ENCODE measurements at regions not wholly inside any gene's neighbourhood (a gene's known extent, or its start where the extent isn't known, plus 50 kb on each side); places are given as distances from the start of the nearest gene placed in this dataset.

DNA sequence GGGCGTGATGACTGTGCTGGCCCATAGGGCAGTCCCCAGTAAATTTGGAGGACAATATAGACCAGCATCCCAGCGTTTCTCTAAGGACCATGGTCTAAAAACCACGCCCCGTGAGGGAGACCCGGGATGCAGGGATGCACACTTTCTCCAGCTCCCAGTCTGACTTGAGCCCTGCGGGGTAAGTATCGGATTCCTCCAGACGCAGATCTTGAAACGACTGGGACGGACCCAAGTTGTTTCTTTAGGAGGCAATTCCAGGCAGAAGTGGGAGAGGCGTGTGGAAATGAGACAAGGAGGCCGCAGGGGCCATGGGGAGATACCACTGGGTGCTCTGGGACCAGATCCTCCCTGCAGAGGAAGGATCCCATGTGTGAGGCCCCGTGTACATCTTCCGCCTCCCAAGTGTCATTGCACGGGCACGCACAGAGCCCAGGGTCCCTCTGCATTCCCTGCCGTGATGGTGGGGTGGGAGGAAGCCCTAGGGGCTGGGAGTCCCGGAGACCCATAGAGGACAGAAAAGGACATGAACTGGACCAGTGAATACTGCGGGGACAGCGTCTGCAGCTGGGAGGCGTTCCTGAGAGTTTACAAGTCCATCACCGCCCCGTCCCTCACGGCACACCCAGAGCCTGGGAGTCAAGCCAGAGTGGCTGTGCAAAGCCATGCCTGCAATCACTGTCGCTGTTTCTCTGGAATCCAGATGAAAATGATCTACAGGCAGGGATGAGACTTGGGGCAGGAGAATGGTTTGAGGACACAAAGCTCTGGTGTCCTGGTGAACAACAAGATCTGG, 522.9 kb downstream of the CDH26 start:
- Histone ChIP-seq H3K27ac (no peak overlapping the region), H3K4me3 (no peak overlapping the region)

DNA sequence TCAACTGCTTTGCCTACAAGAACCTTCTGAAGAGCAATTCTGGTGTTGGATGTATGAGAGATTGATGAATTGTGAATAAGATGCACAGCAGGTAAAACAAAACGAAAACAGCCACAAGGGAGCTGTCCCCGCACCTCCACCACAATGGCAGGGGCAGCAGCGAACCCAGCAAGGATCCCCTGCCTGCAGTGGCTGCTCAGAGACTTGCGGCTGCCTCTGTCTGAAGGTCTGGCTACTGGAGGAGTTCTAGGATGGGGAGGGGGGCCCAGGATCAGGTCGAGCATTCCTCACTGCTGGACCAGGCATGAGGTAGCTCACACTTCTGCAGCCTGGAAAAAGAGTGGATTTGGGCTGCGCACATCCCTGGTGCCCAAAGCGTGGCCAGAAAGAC, 523.5 kb downstream of the CDH26 start:
- Histone ChIP-seq H3K4me3 (no peak overlapping the region), H3K27ac (no peak overlapping the region)

DNA sequence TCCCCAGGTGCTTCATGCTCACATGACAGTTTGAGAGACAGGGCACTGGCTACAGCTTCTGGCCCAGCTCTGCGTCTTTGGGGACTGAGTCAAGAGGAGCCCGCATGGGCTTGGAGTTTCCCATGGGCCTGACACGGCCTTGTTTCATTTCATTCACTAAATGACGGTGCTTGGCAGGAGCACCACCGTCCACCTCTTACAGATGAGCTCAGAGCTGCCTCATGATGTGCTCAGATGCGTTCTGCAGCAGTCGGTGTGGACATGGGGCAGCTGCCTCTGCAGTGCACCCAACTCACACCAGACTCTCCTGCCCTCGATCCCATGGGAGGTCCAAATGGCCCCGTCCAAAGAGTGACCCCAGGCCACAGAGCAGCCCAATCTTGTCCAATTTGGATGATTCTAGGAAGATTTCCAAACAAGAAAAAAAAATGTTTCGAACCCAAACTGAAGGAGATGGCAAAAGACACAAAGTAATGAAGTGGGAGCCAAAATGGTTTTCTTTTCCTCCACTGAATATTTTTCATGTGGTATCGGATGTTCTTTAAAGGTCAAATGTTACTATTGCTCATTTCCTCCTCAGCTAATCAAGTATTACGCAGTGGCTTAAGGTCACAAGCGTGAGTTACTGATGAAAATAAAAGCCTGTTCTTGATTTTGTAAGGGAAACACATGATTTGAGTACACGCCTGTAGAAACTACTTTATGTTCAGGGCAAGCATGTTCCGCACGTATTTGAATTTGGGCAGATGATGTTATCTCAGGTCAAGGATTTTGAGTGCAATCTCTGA, 524.2 kb downstream of the CDH26 start:
- Histone ChIP-seq H3K4me3 (no peak overlapping the region), H3K27ac (no peak overlapping the region)

DNA sequence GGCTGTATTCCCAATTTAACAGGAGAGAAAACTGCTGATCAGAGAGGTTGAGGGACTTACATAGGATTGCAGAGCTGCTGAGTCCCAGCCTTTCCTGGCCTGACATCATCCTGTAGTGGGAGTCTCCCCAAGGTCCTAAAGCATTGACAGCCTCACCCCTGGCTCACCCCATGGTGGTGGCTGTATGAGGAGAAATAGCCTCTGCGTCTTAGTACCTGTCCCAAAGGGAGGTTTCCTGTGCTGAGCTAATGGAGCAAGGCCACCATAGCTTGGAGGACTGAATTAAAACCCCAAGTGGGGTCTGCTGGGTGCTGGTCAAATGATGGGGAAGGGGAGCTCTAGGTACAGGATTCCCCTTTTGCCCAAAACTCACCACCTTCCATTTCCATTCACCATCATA, 525.1 kb downstream of the CDH26 start:
- no peak overlapping the region for H3K27ac ChIP-seq
- H3K4me3 ChIP-seq, result no peak overlapping the region

DNA sequence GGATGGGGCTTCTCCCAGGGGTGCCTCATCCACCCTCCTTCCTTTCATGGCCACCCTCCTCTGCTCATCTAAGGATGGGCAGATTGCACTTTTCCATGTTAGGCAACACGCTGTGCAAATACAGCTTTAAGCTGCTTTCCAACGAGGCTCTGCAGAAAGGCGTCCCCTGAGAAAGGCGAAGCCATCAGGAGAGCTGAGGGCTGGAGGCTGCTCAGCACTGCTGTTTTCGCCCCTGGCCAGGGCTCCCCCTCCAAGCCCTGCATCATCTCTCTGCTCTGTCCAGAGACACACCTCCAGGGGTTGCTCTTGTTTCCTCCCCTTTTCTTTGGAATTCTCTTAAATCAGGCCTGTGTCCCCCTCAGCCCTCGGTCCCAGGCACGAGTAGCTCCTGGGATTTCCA, 526.1 kb downstream of the CDH26 start:
- H3K27ac ChIP-seq, result no peak overlapping the region

DNA sequence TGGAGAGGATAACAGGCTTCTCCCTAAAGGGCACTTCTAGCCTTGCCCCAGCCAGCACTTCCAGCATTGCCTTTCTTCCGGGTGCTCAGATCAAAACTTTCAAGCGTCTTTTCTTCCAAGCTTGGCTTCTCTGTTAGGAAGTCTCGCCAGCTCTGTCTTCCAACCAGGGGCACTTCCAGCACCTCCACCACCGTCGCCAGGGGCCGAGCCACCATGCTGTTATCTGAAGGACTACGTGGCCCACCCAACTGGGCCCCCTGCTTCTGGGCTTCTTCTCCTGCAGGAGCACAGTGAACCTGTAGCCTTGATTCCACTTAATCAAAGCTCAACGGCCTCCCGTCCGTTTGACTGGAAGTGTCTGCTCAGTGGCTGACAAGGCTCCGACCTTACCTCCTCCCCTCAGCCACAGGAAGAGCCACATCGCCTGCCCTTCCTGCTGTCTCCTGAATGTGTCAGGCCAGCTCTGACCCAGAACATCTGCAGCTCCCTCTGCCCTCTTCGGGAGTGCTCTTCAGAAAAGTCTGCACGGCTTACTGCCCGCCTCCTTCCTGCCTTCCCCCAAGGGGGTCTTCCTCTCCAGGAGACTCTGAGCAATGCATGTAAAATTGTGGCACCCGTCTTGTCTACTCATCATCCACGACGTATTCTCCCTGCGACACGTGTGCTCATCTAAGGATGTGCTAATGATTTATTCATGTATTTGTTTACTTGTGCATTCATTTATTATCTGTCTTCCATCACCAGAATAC, 527.0 kb downstream of the CDH26 start:
- no peak overlapping the region for H3K4me3 ChIP-seq
- H3K27ac ChIP-seq, result no peak overlapping the region

More for the DNA sequence above, 526.1 kb downstream of the CDH26 start:
- no peak overlapping the region for H3K4me3 ChIP-seq

GRCh38 chr20:60486315-60486714, 528.1 kb downstream of the CDH26 start:
- Histone ChIP-seq H3K4me3 (no peak overlapping the region), H3K27ac (no peak overlapping the region)

GRCh38 chr20:60486937-60487336, 528.7 kb downstream of the CDH26 start:
- Histone ChIP-seq H3K4me3 (no peak overlapping the region), H3K27ac (no peak overlapping the region)

DNA sequence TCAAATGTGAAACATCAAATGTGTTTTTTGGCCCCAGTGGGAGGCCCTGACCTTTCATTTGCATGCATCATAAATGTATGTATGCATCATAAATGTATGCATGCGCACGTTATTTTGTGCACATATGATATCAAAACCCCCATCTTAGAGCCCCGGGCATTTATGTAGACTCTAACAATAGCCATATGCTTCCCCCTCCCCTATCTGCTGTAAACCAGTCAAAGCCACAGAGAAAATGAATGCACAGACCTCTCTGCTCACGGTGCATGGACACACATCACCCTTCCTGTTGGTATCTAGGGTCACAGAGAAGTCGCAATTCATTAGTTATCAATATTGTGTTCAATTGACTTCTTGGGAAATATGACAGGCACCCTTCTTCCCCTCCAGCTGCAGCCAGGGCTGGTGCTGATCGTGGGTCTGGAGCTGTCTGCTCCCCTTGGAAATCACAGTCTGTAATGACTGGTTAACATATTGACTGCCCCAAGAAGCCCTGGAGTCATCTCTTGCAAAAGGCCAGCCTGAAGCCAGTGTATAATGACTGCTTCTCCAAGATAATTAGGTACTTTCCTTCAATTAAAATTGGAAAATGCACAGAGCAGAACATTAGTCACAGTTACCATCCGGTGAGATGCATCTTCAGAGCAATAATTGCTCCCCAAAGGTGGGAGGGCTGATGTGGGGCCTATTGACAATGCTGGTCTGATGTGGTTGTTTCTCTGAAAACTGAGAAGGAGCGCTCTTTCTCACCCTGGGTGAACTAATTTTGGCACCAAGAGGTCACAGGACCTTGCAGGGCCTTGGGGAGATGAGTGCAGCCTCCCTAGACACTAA, 532.2 kb downstream of the CDH26 start:
- no peak overlapping the region for H3K27ac ChIP-seq
- H3K4me3 ChIP-seq, result no peak overlapping the region

DNA sequence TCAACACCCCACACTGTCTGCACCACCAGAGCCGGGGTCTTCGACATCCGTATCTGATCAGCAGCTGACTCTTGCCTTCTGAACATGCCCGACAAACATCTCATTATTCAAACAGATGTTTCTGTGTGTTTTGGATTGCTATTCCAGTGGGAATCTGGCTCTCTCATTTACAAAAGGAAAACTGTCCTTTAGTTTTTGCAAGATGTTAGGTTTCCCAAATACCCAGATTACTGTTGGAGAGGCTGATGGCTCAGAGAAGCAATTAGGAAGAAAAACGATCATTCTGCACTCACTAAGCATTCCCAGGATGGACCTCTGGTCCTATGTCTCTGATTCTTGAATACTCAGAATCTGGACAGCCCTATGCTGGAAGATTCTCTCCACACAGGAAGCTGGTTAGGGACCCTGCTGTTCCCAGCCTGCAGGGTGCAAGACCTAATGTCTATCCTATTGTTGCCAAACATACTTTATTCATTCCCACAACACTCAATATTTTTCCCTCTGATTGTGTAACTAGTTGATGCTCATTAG, 532.9 kb downstream of the CDH26 start:
- Histone ChIP-seq H3K4me3 (no peak overlapping the region), H3K27ac (no peak overlapping the region)

DNA sequence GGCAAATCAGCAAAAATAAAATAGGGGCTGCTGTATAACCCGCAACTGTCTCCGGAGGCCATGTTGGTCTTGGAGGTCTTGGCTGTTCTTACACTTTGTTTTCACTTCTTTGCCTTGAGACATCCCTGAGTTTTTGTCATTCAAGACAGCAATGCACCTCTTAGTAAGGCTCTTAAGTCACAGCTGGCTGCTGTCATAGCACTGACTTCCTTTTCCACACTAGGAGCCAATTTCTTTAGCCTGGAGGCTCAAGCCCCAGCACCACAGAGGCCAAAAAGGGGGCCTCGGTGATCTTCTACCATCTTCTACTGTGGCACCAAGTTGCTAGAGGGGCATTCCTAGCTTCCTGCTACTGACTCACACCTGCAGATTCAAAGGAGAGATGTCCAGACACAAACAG, 536.3 kb downstream of the CDH26 start:
- H3K4me3 ChIP-seq, result no peak overlapping the region
- no peak overlapping the region for H3K27ac ChIP-seq

- no peak overlapping the region for H3K4me3 ChIP-seq
These were observed 539.2 kb downstream of the CDH26 start for GRCh38 chr20:60497298-60498035.

DNA sequence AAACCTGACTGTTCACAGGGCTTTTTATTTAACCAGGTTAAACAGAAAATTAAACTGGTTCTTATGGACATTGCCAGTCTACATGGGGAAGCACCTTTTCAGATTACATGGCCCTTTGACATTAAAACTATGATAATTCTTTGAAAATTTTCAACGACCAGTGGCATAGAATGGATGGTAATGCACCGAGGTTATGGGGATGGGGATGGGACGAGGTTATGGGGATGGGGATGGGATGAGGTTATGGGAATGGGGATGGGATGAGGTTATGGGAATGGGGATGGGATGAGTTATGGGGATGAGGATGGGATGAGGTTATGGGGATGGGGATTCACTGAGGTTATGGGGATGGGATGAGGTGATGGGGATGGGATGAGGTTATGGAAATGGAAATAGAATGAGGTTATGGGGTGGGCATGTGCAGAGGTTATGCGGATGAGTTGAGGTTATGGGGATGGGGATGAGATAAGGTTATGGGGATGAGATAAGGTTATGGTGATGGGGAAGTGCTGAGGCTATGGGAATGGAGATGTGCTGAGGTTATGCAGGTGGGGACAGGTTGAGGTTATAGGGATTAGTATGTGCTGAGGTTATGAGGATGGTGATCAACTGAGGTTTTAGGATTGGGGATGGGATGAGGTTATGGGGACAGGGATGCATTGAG, 541.9 kb downstream of the CDH26 start:
- no peak overlapping the region for H3K27ac ChIP-seq

More at GRCh38 chr20:60497298-60498035, 539.2 kb downstream of the CDH26 start:
- H3K27ac ChIP-seq, result no peak overlapping the region

DNA sequence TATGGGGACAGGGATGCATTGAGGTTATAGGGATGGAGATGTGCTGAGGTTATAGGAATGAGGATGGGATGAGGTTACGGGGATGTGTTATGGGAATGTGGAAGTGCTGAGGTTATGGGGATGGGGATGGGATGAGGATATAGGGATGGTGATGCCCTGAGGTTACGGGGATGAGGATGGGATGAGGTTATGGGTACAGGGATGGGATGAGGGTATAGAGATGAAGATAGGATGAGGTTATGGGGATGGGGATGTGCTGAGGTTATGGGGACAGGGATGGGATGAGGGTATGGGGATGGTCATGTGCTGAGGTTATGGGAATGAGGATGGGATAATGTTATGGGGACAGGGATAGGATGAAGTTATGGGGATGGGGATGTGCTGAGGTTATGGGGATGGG, 542.8 kb downstream of the CDH26 start:
- Histone ChIP-seq H3K4me3 (no peak overlapping the region), H3K27ac (no peak overlapping the region)

More for the DNA sequence above, 541.9 kb downstream of the CDH26 start:
- no peak overlapping the region for H3K4me3 ChIP-seq

DNA sequence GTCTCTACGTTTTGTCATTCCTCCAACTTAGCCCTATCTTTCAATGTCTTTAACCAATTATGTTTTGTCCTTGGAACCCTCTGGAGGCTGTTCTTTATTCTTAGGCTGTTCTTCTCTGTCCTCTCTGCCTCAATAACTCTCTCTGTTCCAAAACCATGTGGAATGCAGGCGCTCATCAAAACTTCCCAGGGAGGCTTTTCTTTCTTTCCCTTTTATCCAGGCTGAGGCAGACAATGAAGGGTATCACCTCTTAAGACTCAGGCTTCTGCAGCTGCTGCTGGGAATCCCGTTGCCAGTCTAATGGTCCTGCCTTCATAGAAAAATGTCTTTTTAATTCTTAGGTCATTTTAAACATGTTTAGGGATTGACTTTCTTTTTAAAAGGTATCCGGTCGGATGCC, 544.7 kb downstream of the CDH26 start:
- Histone ChIP-seq H3K27ac (no peak overlapping the region), H3K4me3 (no peak overlapping the region)

GRCh38 chr20:60505423-60505822, 547.2 kb downstream of the CDH26 start:
- no peak overlapping the region for H3K27ac ChIP-seq
- no peak overlapping the region for H3K4me3 ChIP-seq

DNA sequence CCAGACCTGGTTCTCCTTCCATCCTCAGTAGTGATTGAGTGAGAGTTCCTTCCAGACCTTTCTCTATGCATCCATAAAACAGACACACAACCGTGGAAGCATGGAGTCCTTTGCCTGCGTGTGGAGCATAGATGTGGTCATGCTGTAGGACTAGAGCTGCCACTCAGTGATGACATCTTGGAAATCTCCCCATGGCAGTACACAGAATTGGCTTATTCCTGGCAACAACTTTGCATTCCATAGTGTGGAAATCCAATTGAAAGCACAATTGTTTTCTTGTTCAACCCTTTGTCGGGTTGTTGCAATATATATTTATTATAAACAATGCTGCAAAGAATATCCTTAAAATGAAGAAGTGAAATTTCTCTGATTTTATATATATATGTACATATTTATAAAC, 547.8 kb downstream of the CDH26 start:
- H3K27ac ChIP-seq, result no peak overlapping the region
- H3K4me3 ChIP-seq, result no peak overlapping the region

- no peak overlapping the region for H3K27ac ChIP-seq
- no peak overlapping the region for H3K4me3 ChIP-seq
These were observed 549.0 kb downstream of the CDH26 start for GRCh38 chr20:60507087-60507694.
